GM19468 (cell line): ENCODE measurements at regions not wholly inside any gene's neighbourhood (a gene's known extent, or its start where the extent isn't known, plus 50 kb on each side); places are given as distances from the start of the nearest gene placed in this dataset.

Experiments used
- ATAC-seq: cut with Tn5 transposase; IDR thresholded peaks from one replicate; pipeline ENCODE4 v1.9.1; 2021; ENCODE audit warnings: mild to moderate bottlenecking, moderate library complexity, moderate number of reproducible peaks; ENCODE audit not compliant: unreplicated experiment; ENCODE audit errors: extremely low read depth

DNA sequence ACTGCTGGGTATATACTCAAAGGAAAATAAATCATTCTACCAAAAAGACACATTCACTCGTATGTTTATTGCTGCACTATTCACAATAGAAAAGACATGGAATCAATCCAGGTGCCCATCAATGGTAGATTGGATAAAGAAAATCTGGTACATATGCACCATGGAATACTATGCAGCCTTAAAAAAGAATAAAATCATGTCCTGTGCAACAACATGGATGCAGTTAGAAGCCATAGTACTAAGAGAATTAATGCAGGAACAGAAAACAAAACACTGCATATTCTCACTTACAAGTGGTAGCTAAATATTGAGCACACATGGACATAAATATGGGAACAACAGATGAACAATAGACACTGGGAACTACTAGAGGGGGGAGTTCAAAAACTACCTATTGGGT lies 96.3 kb downstream of the FAM76B start:
- no peak for ATAC-seq

DNA sequence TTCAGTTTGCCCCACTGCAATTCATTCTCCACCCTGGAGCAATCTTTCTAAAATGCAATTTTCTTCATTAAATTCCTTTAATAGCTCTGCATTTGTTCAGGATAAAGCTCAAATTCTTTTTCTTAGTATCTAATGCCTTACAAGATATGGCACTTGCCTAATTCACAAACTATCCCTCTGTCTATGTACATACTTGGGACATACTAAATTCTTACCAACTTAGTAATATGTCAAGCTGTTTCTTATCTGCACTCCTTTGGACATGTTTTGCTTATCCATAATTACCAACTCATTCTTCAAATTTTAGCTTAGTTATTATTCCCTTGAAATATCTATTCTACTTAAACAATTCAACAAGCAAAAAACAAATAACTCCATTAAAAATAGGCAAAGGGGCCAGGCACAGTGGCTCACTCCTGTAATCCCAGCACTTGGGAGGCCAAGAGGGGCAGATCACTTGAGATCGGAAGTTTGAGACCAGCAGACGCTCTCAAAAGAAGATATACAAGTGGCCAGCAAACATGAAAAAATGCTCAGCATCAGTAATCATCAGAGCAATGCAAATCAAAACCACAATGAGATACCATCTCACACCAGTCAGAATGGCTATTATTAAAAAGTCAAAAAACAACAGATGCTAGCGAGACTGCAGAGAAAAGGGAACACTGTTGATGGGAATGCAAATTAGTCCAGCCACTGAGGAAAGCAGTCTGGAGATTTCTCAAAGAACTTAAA lies 96.9 kb downstream of the FAM76B start:
- ATAC-seq = no peak

DNA sequence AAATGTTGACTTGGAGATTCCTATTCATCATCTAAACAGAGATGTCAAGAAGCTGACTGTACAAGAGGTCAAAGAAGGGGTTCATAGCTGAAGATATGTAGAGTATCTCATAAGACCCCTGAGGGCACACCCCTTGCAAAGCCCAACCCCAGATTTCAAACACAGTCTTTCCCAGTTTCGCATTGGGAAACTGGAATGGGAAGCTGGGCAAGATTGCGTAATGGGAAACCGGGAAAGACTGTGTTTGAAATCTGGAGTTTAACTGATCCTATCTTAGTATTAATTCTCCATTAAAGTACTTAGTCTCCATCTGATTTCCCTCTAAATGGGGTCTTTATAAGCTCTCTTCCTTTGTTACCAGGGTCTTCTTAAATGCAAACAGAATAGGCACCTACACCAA lies 99.5 kb downstream of the FAM76B start:
- ATAC-seq = no peak

DNA sequence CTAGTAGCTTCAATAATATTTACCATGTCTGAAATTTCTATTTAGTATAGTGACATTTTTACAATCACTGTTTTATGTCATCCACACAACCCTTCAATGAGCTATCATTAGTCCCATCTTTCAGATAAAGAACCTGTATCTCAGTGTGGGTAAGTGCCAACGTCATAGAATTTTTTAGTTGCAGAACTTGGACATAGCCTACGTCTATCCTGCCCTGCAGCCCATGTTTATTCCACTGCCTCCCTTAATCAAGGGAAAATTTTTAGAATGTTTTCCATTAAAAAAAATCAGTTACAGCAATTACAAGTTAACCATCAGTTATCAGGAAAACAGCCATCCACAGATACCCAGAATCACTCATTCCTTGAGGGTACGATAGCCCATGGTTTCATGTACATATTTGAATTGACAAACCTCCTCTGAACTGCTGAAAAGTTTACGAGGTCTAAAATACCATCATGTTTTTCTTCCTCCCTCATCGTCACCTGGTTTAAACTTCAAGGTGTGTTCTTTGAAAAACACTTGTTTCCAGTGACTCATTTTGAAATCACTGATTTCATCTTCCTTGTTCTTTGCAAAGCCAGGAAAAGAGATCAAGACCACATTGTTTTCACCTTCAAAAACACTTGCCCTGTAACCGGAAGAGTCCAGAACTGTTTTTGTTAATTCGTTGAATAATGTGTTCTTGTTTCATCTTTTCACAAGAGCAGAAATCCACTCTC lies 100.9 kb downstream of the FAM76B start:
- ATAC-seq = no peak

DNA sequence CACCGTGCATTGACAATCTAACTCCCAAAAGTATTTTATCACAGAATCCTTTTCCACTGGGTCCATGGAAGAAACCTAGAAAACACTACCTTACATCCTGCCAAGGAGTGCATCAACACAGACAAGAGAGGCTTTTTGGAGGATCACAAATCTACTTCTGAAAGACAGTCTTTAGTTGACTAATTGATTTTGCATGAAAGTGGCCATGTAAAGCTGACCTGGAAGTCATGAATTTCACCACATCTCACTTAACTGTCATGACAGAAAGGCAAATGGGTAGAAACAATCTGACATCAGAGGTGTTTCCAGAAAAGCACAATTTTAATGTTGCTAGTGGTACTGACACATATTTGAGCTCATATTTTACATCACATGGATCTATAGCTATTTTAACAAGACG lies 101.6 kb downstream of the FAM76B start:
- no peak for ATAC-seq

DNA sequence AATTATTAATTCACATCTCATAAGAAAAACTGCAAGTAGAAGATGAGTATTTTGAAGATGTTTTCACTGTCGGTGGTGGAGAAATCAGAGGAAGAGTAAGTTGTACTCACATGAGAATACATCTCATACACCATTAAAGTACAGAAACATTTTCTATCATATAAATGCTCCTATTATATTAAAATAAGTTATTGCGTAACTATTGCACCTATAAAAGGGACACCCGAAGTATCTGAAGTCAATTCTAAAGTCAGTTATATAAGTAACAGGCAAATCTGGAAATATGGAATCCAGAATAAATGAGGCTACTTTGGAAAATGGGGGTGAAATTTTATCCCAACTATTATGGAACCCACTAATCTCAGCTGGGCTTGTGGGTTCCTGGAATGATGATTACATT lies 103.3 kb downstream of the FAM76B start:
- no peak for ATAC-seq

DNA sequence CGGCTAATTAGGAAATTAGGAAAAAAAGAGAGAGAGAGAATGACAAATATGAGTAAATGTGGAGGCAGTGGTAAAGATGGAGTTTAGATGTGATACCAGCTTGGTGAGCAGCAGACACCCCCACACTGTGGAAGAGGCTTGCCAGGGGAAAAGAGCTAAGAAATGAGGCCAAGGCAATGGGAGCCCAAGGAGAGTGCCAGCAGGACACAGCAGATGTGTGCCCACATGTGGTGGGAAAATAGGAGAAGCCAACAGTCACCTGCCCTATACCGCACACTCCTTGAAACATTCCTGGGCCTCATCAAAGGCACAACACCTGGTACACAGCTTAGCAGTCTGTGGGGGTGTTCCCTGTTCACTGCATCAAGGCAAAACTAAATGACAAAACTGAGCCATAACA lies 104.9 kb downstream of the FAM76B start:
- no peak for ATAC-seq

DNA sequence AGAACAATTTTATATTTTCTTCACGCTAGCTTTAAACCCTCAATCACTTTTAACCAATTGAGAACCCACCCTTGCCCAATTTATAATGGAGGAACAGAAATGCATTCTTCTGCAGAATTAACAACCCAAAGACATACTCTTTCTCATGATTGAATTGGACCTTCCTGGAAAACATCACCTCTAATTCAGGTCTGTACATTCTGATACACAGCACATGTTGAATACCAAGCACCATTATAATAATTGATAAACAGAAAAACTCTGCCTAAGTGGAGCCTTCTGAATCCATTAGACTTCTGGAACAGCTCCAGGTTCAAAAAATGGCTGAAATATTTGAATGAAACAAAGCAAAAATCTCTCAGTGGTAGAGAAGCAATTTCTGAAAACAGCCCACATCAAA lies 105.4 kb downstream of the FAM76B start:
- ATAC-seq = no peak

DNA sequence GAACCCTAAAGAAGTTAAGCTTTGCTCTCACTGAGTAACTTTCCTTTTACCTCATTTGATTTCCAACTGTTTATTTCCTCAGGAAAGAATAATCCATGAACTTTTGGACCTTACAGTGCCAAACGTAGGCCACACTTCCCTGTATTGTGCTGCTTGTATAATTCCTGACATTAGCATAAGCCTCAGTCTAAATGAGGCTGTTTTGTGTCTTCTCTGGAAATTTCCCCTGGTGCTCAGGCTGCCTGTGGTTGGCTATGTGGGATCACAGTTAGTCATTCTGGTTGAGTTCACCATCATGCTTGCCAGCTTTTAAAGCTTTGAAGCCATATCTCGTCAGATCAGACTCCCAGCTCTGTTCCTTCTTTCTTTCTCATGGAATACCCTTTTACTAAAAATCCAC lies 107.0 kb downstream of the FAM76B start:
- no peak for ATAC-seq

DNA sequence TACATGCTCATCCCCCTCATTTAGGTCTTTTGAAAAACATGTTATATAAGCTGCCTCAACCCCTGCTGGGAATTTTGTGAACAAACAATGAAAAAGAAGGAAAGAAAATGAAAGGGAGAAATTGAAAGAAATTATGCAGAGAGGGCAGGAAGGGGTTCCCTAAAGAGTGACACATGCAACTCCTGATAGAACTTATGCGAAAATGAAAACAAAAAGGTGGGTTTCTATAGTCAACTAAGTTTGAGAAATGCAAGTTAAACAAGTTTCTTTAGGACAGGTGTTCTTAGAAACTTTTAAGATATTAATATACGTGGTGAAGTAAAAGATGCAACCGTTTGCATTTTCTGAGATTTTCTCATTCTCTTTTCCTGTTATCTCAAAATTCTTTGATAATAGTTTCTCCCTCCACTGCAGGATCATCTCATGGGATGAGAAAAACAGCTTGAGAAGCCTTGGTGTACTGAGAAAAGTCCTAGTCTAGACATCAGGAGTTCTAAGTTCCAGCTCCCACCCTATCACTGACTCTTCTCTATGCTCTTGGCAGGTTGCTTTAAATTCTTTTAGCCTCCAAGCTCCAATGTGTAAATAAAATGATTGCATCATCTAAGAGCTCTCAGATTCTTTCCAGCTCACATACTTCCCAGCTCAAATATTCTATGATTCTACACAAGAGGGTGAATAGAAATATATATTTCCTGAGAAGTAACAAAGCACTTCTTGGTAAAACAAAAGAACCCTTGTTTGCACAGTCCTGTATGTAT lies 109.2 kb downstream of the FAM76B start:
- ATAC-seq = no peak

DNA sequence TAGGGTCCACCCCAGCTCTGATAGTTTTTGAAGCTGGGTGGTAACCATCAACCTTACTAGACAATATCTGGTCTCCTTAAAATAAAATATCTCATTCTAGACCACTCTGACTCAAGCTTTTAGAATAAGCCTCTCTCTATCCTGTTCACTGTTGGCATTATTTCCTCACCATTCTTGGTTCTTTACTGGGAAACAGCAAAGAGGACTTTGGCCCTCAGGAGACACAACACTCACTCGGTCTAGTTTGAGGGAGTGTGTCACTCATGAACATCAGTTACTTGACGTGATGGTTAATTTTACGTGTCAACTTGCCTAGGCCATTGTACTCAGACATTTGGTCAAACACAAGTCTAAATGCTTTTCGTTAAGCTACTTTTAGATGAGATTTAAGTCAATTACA lies 110.6 kb downstream of the FAM76B start:
- ATAC-seq = no peak

DNA sequence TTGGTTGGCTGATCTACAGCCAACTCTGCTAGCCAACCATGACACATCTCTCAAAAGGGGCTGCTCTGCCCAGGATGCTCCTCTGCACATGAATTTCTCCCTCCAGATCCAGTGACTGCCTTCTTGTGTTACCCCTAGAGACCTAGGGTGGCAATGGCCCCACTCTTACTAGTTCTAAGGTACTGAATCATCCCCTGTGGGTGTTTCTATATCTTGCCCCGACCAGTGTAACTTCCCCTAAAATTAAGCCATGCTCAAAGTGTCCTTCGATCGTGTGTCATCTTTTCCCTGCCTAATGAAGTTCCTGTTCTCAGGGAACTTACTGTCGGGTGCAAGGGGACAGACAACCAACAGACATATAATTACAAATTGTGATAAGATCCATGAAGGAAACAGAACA lies 113.3 kb downstream of the FAM76B start:
- no peak for ATAC-seq

DNA sequence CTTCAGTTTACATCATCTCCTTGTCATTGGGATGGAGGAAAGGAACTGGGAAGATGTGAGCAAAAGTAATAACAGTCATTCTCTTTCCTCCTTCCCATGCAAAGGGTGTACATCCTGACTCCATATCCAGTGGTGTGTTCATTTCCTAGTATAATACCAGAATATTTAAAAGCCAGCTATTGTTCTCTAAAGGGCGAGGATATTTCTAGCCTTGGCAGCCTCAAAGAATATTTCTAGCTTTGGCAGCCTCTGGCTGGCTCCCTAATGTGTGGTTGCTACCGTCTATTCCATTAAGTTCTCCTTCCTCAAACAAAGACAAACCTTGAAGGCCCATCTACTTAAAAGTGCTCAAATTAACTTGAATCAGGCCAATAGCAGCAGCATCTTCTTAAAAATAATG lies 114.0 kb downstream of the FAM76B start:
- ATAC-seq = no peak

DNA sequence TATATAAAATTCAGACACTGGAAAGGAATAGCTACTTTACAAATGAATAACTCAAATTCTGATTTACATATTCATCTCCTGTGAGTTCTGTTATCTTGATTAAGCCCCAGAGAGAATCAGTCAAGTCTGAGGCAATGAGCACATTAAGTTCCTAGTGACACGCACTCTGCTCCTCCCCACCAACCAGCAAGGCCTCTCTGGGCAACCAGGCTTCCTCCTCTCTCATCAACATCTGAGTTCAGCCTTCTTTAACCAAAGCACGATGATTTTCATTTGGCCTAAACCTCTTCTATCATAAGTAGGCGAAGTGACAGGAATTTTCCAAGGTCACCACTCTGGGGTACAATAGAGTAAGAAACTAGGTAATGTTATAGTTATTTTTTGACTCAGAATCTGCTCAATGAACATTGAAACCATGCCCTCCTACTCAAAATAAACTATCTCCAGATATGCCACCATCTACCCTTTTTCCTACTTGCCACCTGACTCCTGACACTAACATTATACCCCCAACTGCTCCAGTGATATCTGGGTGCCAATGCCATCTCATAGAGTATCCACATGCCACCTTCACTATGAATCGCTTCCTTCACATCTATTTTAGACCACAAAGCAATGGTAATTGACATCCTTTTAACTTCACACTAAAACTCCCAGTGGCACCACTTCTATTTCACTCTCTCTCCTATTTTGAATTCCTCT lies 114.8 kb downstream of the FAM76B start:
- no peak for ATAC-seq

DNA sequence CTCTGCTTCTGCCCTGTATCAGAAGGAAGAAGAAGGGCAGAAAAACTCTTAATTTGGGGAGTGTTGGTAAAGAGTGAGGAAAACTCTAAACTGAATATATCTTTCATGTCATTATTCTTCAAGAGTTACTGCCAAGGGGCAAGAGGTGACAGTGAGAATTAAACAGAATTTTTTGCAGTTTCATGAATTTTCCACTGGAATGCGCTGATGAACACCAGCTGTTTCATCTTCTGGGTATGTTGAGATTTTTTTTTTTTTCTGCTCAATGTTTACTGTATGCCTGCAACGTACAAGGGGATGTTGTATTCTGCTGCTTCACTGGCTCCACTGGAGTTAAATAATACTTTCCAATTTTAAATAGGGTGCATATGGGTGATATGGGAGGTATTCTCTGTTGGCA lies 117.8 kb downstream of the FAM76B start:
- no peak for ATAC-seq

DNA sequence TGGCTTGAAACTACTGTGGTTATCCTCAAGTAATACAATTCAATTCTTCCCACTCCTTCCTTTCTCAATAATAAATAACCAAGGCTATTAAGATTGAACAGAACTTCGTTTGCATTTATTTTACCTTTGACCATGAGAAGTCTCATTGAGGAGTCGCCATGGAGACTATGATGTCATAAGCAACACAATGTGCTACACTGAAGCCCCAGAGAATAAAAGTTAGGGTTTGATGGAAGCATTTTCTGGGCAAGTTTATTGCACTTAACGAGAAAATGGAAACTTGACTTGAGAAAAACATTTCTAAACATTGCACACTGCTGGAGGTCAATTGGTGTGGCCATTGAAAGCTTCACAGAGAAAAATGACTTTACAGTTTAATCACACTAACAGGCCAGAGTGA lies 121.5 kb downstream of the FAM76B start:
- ATAC-seq = no peak

DNA sequence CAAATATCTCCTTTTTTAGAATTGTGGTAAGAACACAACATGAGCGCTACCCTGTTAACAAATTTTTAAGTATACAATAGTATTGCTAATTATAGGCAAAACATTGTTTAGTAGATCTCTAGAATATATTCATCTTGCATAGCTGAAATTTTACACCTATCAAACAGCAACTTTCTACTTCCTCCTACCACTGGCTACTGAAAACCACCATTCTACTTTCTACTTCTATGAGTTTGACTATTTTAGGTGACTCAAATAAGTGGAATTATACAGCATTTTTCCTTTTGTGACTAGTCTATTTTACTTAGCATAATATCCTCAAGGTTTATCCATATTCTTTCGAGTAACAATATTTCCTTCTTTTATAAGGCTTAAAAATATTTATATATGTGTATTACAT lies 128.4 kb downstream of the FAM76B start:
- ATAC-seq = peak; percentile 46

DNA sequence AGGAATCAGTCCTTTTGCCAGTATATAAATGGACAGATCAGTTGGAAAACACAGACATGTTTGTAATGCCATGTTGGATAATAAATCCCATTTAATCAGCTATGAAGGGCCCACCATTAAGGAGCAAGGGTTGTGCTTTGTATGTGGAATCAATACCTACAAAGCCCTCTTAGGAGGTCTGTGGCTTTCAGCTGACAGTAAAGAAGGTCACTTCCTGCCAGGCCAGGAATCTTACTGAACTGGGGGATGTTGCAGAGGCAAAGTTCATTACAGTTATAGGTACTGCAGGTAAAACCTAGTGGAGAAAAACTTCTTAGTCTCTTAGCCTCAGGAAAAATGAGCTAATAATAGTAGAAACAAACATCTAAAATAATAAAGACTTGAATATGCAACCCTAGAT lies 129.5 kb downstream of the FAM76B start:
- ATAC-seq = no peak

DNA sequence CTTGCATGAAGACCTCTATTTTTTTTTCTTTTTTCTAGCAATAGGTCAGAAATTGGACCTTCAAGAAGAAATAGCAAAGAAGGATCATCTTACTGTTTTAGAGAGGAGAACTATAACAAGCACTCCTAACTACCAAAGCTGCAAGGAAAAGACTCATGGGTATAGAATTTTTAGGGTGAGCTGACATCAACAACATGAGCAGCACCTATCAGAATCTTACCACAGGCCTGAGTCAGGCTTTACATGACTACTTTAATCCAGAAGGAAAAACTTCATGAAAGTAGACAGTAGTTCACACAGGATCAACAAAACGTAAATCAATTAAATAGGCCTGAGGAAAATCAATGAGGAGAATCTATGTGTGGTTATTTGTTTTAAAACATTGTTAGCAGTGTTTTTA lies 130.5 kb downstream of the FAM76B start:
- ATAC-seq = no peak

DNA sequence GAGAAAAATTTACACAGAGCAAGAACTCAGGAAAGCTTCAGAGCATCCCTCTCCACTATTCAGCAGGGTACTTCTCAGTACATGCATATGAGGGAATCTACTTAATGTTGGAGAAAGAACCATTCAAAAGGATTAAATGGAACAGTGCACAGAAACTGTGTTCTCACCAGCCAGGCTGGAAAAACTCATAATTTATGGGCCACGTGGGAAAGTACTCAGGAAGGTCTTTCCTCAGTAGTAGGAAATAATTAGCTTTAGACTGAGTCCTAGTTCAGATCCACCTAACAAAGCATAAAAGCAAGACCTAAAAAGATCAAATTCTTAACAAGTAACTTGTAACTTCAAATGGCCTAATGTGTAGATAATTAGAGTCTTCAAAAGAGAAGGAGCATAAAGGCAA lies 134.0 kb downstream of the FAM76B start:
- ATAC-seq = no peak

DNA sequence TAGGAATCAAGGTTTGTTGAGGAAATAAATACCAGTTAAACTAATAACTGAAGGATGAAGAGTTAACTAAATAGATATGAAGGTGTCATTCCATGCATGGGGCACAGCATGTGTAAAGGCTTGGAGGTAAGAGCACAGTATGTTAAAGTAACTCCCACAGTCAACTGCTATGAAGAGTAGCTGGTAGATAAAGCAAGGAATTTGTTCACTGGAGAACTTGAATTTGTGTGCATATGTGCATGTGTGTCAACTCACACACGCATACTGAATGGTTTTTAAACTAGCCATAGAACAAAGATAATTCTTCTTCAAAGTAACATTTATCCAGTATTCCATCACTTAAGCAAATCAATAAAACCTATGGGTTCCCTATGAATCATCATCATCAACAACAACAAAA lies 135.9 kb downstream of the FAM76B start:
- no peak for ATAC-seq
